ENCODE measurements at regions not wholly inside any gene's neighbourhood (a gene's known extent, or its start where the extent isn't known, plus 50 kb on each side); places are given as distances from the start of the nearest gene placed in this dataset.

DNA sequence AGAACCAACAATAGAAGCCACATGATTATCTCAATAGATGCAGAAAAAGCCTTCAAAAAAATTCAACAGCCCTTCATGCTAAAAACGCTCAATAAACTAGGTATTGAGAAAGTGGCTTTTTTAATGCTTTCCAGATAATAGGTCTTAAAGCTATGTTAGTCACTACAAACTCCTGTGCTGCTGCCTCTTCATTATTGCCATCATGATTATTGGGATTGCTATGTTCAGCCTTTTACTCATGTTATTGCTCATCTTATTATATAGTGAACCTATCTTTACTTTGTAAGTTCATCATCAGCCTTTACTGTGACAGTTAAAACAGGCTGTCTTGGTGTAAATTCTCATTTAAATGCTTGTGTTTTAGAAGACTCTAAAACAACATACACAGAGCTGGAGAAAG, 1557.2 kb upstream of the ZEB2 start:
- TF ChIP-seq CTCF (conservative IDR thresholded peaks at IDR 0.05; ENCODE audit: low read depth, low read length) (no peak), EZH2 (IDR thresholded peaks at IDR 0.05; ENCODE audit: low read length, unreplicated experiment) (no peak), EZH2phosphoT487 (IDR thresholded peaks at IDR 0.05; ENCODE audit: borderline replicate concordance, low read length) (no peak)

Data from PC-3 (cell line).